ENCODE measurements at regions not wholly inside any gene's neighbourhood (a gene's known extent, or its start where the extent isn't known, plus 50 kb on each side); places are given as distances from the start of the nearest gene placed in this dataset.
A peak's percentile ranks its signal among the peaks of the same experiment; 100 is the strongest.

DNA sequence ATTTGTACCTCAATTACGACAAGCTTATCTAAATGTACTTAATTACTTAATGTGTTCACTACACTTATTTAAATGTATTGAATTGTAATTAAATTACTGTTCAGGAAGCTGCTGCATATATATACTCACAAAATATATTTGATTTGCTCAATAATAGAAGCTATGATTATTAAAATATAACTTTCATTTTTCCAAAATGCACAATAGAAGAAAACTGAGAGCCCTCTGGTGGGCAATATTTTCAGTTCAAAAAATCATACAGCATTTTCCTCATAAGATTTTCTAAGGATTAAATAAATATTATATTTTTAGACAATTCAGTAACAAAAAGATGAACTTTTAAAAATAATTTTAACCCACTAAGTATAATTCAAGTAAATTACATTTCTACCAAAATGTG is 217.3 kb downstream of the DKK2 start:
- TF ChIP-seq, protein P1, sequence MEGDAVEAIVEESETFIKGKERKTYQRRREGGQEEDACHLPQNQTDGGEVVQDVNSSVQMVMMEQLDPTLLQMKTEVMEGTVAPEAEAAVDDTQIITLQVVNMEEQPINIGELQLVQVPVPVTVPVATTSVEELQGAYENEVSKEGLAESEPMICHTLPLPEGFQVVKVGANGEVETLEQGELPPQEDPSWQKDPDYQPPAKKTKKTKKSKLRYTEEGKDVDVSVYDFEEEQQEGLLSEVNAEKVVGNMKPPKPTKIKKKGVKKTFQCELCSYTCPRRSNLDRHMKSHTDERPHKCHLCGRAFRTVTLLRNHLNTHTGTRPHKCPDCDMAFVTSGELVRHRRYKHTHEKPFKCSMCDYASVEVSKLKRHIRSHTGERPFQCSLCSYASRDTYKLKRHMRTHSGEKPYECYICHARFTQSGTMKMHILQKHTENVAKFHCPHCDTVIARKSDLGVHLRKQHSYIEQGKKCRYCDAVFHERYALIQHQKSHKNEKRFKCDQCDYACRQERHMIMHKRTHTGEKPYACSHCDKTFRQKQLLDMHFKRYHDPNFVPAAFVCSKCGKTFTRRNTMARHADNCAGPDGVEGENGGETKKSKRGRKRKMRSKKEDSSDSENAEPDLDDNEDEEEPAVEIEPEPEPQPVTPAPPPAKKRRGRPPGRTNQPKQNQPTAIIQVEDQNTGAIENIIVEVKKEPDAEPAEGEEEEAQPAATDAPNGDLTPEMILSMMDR (IDR thresholded peaks at IDR 0.05): peak; percentile 23; the same call in 1 of the 2 replicates
- no peak for TF ChIP-seq ZFX (IDR thresholded peaks at IDR 0.05; ENCODE audit: borderline replicate concordance)
